ENCODE measurements at regions not wholly inside any gene's neighbourhood (a gene's known extent, or its start where the extent isn't known, plus 50 kb on each side); places are given as distances from the start of the nearest gene placed in this dataset.

- no peaks in the 10 kb centered on the region for H3K23me2 ChIP-seq (ENCODE audit: low read depth, low read length)
- no peak overlapping the region for H3K4ac ChIP-seq (replicated peaks; ENCODE audit: insufficient read length, low read depth, low read length)
- H3K56ac ChIP-seq (replicated peaks; ENCODE audit: insufficient read length, low read depth, low read length): no peak overlapping the region
- no peak overlapping the region for H3K27ac ChIP-seq (ENCODE audit: low read depth, low read length)
- no peak overlapping the region for H3K4me2 ChIP-seq (ENCODE audit: insufficient read depth in 1 of 2, low read depth in 2 of 2, low read length in 2 of 2)
- DNase-seq (ENCODE audit: low read depth in 1 of 2, low spot score in 2 of 2): no peak
- H3K9ac ChIP-seq (replicated peaks in 1 of 4; ENCODE audit: extremely low read depth in 1 of 4, low read depth in 3 of 4, low read length in 3 of 4): no peak overlapping the region
- H3K79me1 ChIP-seq (ENCODE audit: low read depth, low read length): no peaks in the 10 kb centered on the region
- no peaks in the 10 kb centered on the region for H4K20me1 ChIP-seq (replicated peaks in 1 of 2; ENCODE audit: control insufficient read depth in 1 of 2, insufficient read depth in 2 of 2, low read length in 2 of 2)
- H3K23ac ChIP-seq (ENCODE audit: insufficient read length): no peak overlapping the region
- WGBS, 2 experiments (ENCODE audit: extremely low coverage in 1 of 2, insufficient coverage in 1 of 2, insufficient read length in 1 of 2, insufficient replicate concordance in 2 of 2, low coverage in 1 of 2, low lambda C conversion rate in 2 of 2, missing lambda C conversion rate in 1 of 2): 78% methylated on average over 3 of the region's 3 CpGs; no CpG with 5 or more reads in 1 of the 2 experiments
- H4K8ac ChIP-seq (ENCODE audit: extremely low read depth, insufficient read depth, low read length): no peak overlapping the region
- no peak overlapping the region for H2BK15ac ChIP-seq (ENCODE audit: low read length)
- POLR2A ChIA-PET (ENCODE audit: partially characterized antibody): interaction anchor here (0.9 to 1.2 kb wide), 2 partner anchors 17 to 28 kb away, joined by 3 to 4 read pairs; no protein-coding TSS in a partner anchor
- no peaks in the 10 kb centered on the region for H3K79me2 ChIP-seq (ENCODE audit: control insufficient read depth in 1 of 2, insufficient read depth in 2 of 2, low read length in 2 of 2)
- H2BK120ac ChIP-seq (replicated peaks; ENCODE audit: low read depth, low read length): no peak overlapping the region
- no peak overlapping the region for H2AK5ac ChIP-seq (ENCODE audit: low read depth, low read length)
- no peak overlapping the region for H3K18ac ChIP-seq (ENCODE audit: extremely low read depth, low read length)
- no peak overlapping the region for H4K5ac ChIP-seq (ENCODE audit: insufficient read length, low read depth, low read length)
- no peak overlapping the region for H2BK12ac ChIP-seq (ENCODE audit: low read depth, low read length)
- no peak overlapping the region for H3K14ac ChIP-seq (ENCODE audit: insufficient read length)
- H2AFZ ChIP-seq (ENCODE audit: low read length): 0 out of 2 replicates have a peak overlapping the region, but pooled peaks have one; percentile 0
- no peaks in the 10 kb centered on the region for H3K9me3 ChIP-seq (ENCODE audit: insufficient read depth in 2 of 2, low read depth in 1 of 2, low read length in 1 of 2)
- CTCF ChIA-PET (ENCODE audit: partially characterized antibody): interaction anchor here (1.1 to 2.8 kb wide), 2 partner anchors 44 to 82 kb away, joined by 3 to 12 read pairs; no protein-coding TSS in a partner anchor
- H4K91ac ChIP-seq (replicated peaks; ENCODE audit: insufficient read length, low read length): no peak overlapping the region
- H3K4me1 ChIP-seq (replicated peaks in 1 of 4; ENCODE audit: control insufficient read depth in 3 of 4, insufficient read depth in 4 of 4, low read length in 3 of 4): peaks cover 0 to 5% (median 0%) of the 10 kb centered on the region in 4 experiments; a peak in 3 of 7 replicates
- H2BK5ac ChIP-seq (ENCODE audit: low read depth, low read length): no peak overlapping the region
- H3K36me3 ChIP-seq (ENCODE audit: control insufficient read depth in 2 of 4, insufficient read depth in 4 of 4, low read length in 3 of 4): no peaks in the 10 kb centered on the region
- no peak overlapping the region for H3K4me3 ChIP-seq (ENCODE audit: extremely low read depth in 1 of 4, insufficient read depth in 2 of 4, low read depth in 3 of 4, low read length in 4 of 4)
- FAIRE-seq: no peak
- no peaks in the 10 kb centered on the region for H3K27me3 ChIP-seq (replicated peaks in 1 of 4; ENCODE audit: control insufficient read depth in 3 of 4, extremely low read depth in 1 of 4, insufficient read depth in 3 of 4, low read length in 3 of 4)
- H2BK20ac ChIP-seq (ENCODE audit: low read length): no peak overlapping the region
- TF ChIP-seq BRCA1 (IDR thresholded peaks at IDR 0.05; ENCODE audit: low read depth, low read length) (no peak), CHD2 (IDR thresholded peaks at IDR 0.05; ENCODE audit: low read length) (no peak), ATF2 (IDR thresholded peaks at IDR 0.05; ENCODE audit: low read length) (no peak), CBX8 (IDR thresholded peaks at IDR 0.05; ENCODE audit: borderline replicate concordance, low read depth, low read length) (no peak), JUND (IDR thresholded peaks at IDR 0.05; ENCODE audit: low read length) (no peak), YY1 (IDR thresholded peaks at IDR 0.05; ENCODE audit: low read depth, low read length) (no peak), TAF7 (optimal IDR thresholded peaks at IDR 0.05; ENCODE audit: borderline replicate concordance, low read depth, low read length) (no peak), CHD1 (IDR thresholded peaks at IDR 0.05; ENCODE audit: low read depth, low read length) (no peak), RBBP5 (IDR thresholded peaks at IDR 0.05; ENCODE audit: borderline replicate concordance, low read depth, low read length) (no peak), SP2 (IDR thresholded peaks at IDR 0.05; ENCODE audit: low read length) (no peak), TEAD4 (IDR thresholded peaks at IDR 0.05; ENCODE audit: low read depth, low read length) (no peak)
Observed at GRCh38 chr9:7316166-7316795, 483.3 kb downstream of the DMAC1 start.

Measured in H1 (cell line).